GM10248 (cell line): ENCODE measurements at regions not wholly inside any gene's neighbourhood (a gene's known extent, or its start where the extent isn't known, plus 50 kb on each side); places are given as distances from the start of the nearest gene placed in this dataset.
"Not testable (repeated sequence)": the region's sequence is repeated elsewhere in the genome, so short reads cannot be mapped to it uniquely, and the experiment has no call there.

Experiments
- CTCF ChIA-PET: fragments of 300-600 bp; sonication (Branson Sonifier 250); formaldehyde crosslinking; extraction: SDS; loops from one replicate; lab custom pipeline; 2021; ENCODE audit warnings: antibody characterized with exemption; lab: Yijun Ruan, JAX
- POLR2A ChIA-PET: fragments of 350-650 bp; sonication (Branson Sonifier 250); formaldehyde crosslinking; extraction: SDS; loops from one replicate; lab custom pipeline; 2020; ENCODE audit warnings: antibody characterized with exemption; lab: Yijun Ruan, JAX
- DNase-seq: peaks from one replicate; pipeline ENCODE4 v3.0.0; 2012; ENCODE audit errors: extremely low spot score
- TF ChIP-seq, protein P1 (sequence below): IDR thresholded peaks from 2 replicates; pipeline ENCODE4 v1.5.1; 2012; ENCODE audit warnings: mild to moderate bottlenecking, low read depth; ENCODE audit errors: extremely low read depth, missing control alignments, control extremely low read depth

GRCh38 chr3:177379045-177379444, 181.8 kb upstream of the TBL1XR1 start:
- no peak for DNase-seq
- CTCF ChIA-PET = interaction anchor here (1.1 to 1.4 kb wide), 5 partner anchors 9 to 321 kb away, joined by 3 to 4 read pairs (median 3); no protein-coding TSS in a partner anchor
- TF ChIP-seq, protein P1, sequence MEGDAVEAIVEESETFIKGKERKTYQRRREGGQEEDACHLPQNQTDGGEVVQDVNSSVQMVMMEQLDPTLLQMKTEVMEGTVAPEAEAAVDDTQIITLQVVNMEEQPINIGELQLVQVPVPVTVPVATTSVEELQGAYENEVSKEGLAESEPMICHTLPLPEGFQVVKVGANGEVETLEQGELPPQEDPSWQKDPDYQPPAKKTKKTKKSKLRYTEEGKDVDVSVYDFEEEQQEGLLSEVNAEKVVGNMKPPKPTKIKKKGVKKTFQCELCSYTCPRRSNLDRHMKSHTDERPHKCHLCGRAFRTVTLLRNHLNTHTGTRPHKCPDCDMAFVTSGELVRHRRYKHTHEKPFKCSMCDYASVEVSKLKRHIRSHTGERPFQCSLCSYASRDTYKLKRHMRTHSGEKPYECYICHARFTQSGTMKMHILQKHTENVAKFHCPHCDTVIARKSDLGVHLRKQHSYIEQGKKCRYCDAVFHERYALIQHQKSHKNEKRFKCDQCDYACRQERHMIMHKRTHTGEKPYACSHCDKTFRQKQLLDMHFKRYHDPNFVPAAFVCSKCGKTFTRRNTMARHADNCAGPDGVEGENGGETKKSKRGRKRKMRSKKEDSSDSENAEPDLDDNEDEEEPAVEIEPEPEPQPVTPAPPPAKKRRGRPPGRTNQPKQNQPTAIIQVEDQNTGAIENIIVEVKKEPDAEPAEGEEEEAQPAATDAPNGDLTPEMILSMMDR = no peak
- POLR2A ChIA-PET = no interaction called here

GRCh38 chr3:177381070-177381469, 183.8 kb upstream of the TBL1XR1 start:
- no peak for DNase-seq
- ChIA-PET CTCF (no interaction called here), POLR2A (no interaction called here)
- TF ChIP-seq, protein P1 = no peak

DNA sequence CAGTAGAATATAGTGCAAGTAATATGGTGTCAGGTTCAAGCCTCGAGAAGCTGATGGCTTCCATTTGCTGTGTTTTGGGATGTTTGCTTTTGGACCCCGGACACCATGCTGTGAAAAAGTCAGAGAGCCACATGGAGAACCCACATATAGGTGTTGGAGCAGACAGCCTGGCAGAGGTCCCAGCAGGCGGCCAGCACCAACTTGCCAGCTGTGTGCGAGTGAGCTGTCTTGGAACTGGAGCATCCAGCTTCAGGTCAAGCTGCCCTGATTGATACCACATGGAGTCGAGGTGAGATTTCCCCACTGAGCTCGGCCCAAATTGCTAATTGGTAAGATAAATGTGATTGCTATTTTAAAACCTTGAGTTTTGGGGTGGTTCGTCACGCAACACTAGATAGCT, 185.7 kb upstream of the TBL1XR1 start:
- TF ChIP-seq, protein P1 = no peak
- ChIA-PET CTCF (no interaction called here), POLR2A (no interaction called here)
- DNase-seq = no peak

- DNase-seq = no peak
- ChIA-PET POLR2A (no interaction called here), CTCF (interaction anchor here (0.6 to 1.6 kb wide), 4 partner anchors 11 to 393 kb away, joined by 3 to 4 read pairs (median 3); no protein-coding TSS in a partner anchor)
- TF ChIP-seq, protein P1 = no peak
These were observed 187.9 kb upstream of the TBL1XR1 start for GRCh38 chr3:177385186-177385585.

DNA sequence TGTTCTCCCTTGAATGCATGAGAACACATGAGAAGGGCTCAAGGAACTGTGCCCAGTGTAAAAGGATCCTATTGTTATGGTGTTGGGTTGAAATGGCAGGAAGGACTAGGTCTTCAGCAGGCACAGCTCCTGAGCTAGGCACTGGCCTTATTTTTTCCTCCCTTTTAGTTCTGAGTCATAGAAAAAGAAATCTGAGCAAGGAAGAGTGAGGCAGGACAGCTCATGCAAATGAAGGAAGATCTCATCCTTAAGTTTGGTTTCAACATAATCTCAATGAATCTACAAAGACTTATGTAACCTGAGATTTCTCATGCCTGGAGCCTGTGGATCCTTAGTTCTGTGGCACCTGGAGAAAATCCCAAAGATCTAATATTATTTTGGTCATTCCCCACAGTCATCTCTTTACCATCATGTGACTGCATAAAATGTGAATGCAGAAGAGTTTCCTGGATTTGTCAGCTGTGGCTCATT, 188.6 kb upstream of the TBL1XR1 start:
- CTCF ChIA-PET = interaction anchor here (0.6 to 1.6 kb wide), 4 partner anchors 11 to 392 kb away, joined by 3 to 4 read pairs (median 3); no protein-coding TSS in a partner anchor

DNA sequence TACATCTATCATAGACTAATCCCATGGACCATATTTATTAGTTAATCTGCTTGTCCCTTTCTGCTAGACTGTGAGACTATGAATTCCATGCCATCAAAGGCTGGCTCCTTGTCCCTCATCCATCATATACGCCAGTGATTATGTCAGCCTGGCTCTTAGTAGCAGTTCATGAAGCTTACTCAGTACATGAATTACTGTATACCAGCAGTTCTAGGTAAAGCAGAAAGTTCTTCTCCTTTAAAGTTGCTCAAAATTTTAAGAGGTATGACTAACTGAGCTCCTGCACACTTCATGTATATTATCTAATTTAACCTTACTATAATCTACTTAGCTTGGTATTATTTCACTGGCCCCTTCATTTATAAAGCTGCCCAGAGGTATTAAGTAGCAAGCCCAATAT, 190.9 kb upstream of the TBL1XR1 start:
- POLR2A ChIA-PET = no interaction called here
- CTCF ChIA-PET = no interaction called here
- DNase-seq = no peak
- TF ChIP-seq, protein P1 = no peak

More for the DNA sequence above, 188.6 kb upstream of the TBL1XR1 start:
- DNase-seq = no peak
- TF ChIP-seq, protein P1 = no peak
- POLR2A ChIA-PET = no interaction called here

DNA sequence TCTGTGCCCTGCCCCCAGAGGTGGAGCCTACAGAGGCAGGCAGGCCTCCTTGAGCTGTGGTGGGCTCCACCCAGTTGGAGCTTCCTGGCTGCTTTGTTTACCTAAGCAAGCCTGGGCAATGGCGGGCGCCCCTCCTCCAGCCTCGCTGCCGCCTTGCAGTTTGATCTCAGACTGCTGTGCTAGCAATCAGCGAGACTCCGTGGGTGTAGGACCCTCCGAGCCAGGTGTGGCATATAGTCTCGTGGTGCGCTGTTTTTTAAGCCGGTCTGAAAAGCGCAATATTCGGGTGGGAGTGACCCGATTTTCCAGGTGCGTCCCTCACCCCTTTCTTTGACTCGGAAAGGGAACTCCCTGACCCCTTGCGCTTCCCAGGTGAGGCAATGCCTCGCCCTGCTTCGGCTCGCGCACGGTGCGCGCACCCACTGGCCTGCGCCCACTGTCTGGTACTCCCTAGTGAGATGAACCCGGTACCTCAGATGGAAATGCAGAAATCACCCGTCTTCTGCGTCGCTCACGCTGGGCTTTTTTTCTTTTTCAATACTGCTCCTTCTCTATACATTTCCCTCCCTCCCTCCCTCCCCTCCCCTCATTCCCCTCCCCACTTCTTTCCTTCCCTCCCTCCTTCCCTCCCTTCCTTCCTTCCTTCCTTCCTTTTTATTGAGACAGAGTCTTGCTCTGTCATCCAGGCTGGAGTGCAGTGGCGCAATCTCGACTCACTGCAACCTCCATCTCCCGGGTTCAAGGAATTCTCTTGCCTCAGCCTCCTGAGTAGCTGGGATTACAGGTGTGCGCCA, 197.1 kb upstream of the TBL1XR1 start:
- DNase-seq, CTCF ChIA-PET, POLR2A ChIA-PET: not testable (repeated sequence)
